HG03439 (cell line): ENCODE measurements at regions not wholly inside any gene's neighbourhood (a gene's known extent, or its start where the extent isn't known, plus 50 kb on each side); places are given as distances from the start of the nearest gene placed in this dataset.
"Not testable (repeated sequence)": the region's sequence is repeated elsewhere in the genome, so short reads cannot be mapped to it uniquely, and the experiment has no call there.

Source experiments
- ATAC-seq: cut with Tn5 transposase; IDR thresholded peaks from one replicate; pipeline ENCODE4 v1.9.1; 2021; ENCODE audit warnings: mild to moderate bottlenecking, moderate library complexity; ENCODE audit not compliant: unreplicated experiment

GRCh38 chr5:165004175-165004574 is 1498.8 kb downstream of the MAT2B start:
- no peak for ATAC-seq

GRCh38 chr5:165014439-165014838 is 1509.0 kb downstream of the MAT2B start:
- ATAC-seq, result no peak

DNA sequence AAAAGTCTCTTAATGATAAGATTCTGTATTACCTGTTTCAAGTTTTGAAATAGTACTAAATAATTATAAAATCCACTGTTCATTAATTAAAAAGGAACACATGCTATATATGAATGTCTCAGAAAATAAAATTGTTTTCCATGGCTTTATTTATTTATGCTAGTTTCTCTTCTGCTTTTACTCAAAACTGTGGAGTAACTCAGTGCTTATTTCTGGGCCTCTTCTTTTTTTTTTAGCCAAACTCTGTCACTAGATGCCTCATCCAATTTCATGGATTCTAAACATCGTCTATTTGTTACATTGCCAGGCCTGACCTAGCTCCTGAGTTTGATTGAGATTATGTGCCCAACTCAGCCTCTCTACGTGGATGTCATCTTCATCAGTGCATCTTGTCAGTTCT is 1509.7 kb downstream of the MAT2B start:
- no peak for ATAC-seq

GRCh38 chr5:165015547-165015946 is 1510.1 kb downstream of the MAT2B start:
- ATAC-seq, result no peak

GRCh38 chr5:165026971-165027370 is 1521.6 kb downstream of the MAT2B start:
- no peak for ATAC-seq

- ATAC-seq, result no peak
Measured at GRCh38 chr5:165028356-165028755, 1522.9 kb downstream of the MAT2B start.

GRCh38 chr5:165029099-165029870 is 1523.9 kb downstream of the MAT2B start:
- ATAC-seq, result no peak

DNA sequence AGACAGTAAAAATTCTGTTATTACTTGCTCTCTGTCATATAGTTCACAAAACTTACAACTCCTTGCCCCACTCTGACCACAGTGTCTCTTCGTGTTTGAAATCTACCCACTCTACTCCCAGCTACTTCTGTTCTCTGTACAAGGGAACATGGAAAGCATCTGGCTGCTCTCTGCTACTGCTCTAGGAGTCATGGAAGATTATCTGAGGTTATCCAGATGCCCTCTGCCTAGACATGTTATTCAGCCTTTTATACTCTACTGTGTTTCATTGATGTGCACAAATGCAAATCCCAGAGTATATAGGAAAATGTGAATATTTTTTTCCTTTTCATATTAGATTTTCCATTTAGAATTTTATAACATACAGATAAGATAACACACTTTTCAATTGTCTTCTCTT is 1525.6 kb downstream of the MAT2B start:
- no peak for ATAC-seq

- ATAC-seq, result no peak
Measured at GRCh38 chr5:165031371-165031770, 1526.0 kb downstream of the MAT2B start.

GRCh38 chr5:165035520-165035919 is 1530.1 kb downstream of the MAT2B start:
- no peak for ATAC-seq

GRCh38 chr5:165039748-165040147 is 1534.3 kb downstream of the MAT2B start:
- ATAC-seq, result no peak

- not testable (repeated sequence) for ATAC-seq
Measured at GRCh38 chr5:165045941-165046340, 1540.5 kb downstream of the MAT2B start.

GRCh38 chr5:165055476-165055875 is 1550.1 kb downstream of the MAT2B start:
- no peak for ATAC-seq

- ATAC-seq, result no peak
Measured at GRCh38 chr5:165057145-165057544, 1551.7 kb downstream of the MAT2B start.

GRCh38 chr5:165066751-165067385 is 1561.4 kb downstream of the MAT2B start:
- ATAC-seq, result no peak

GRCh38 chr5:165076686-165077085 is 1571.3 kb downstream of the MAT2B start:
- ATAC-seq, result no peak

- no peak for ATAC-seq
Measured at GRCh38 chr5:165079389-165079788, 1574.0 kb downstream of the MAT2B start.

- no peak for ATAC-seq
Measured at GRCh38 chr5:165083394-165083793, 1578.0 kb downstream of the MAT2B start.

DNA sequence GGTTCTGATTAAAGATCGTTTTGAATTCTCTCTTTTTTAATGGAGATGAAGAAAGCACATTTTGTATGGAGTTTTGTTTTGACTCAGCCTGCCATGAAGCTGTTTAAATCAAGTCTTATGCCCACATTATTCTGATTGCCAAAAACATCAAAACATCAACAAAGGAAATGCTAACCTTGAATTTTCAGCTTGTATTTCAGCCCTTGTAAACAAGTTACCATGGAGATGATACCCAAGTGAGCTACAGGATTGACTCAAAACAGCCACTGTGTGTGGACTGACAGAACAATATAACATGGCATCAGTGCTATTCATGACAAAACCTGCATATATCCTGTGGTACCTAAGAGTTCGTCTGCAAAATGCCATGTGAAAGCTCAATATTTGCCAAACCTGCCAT is 1581.0 kb downstream of the MAT2B start:
- no peak for ATAC-seq

DNA sequence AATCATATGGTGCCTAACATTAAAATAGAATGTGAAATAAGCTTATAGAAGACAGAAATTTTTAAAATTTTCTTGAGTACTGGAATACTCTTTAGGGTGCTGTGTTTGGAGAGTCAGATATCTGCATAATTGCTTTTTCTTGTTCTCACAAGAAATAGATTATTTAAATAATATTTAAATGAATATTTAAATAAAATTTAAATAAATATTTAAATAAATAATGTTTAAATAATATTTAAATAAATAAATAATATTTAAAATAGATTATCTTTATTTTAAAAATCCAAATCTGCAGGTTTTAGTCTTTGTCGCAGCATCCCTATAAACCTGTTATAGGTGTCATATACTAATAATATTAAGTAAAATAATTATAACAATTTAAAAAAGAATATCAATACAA is 1589.4 kb downstream of the MAT2B start:
- ATAC-seq, result no peak

DNA sequence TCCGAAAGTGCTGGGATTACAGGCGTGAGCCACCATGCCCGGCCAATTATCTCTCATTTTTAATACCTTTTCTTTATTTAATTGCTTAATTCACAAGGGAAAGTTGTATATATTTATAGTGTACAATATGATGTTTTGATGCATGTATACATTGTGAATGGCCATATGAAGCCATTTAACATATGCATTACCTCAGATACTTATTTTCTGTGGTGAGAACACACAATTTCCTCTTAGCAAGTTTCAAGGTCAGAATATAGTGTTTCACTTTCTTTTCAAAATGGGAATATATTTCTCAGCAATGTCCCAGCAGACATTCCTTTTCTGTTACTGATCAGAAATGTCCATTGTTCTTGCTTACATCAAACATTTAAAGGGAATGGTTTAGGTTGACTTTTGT is 1596.3 kb downstream of the MAT2B start:
- ATAC-seq, result no peak

GRCh38 chr5:165104611-165105010 is 1599.2 kb downstream of the MAT2B start:
- no peak for ATAC-seq

- no peak for ATAC-seq
Measured at GRCh38 chr5:165108809-165109208, 1603.4 kb downstream of the MAT2B start.
